Kidney (tissue), 13 donors: ENCODE measurements at regions not wholly inside any gene's neighbourhood (a gene's known extent, or its start where the extent isn't known, plus 50 kb on each side); places are given as distances from the start of the nearest gene placed in this dataset.

Experiments
- DNase-seq, 5 donors: peaks; one replicate each; pipeline ENCODE4 v3.0.0-alpha.2; 2013 to 2020
- FAIRE-seq: peaks from 2 replicates; lab custom pipeline; 2012; peaks lifted over from hg19 to GRCh38; lab: Jason Lieb, UNC
- H3K27ac ChIP-seq, 2 donors: one replicate each; pipeline ENCODE4 v1.7.0; 2013; ENCODE audit warnings: low read depth in 2 of 2, low read length in 2 of 2, inconsistent platforms in 1 of 2
- H3K27me3 ChIP-seq: one replicate; pipeline ENCODE4 v1.7.1; 2013; ENCODE audit warnings: low read length, inconsistent platforms; ENCODE audit not compliant: control insufficient read depth, insufficient read depth
- H3K36me3 ChIP-seq, 3 donors: one replicate each; pipeline versions ENCODE4 v1.7.0 to v1.7.1; 2013; ENCODE audit warnings: low read length in 3 of 3, control low read depth in 1 of 3, inconsistent platforms in 1 of 3; ENCODE audit not compliant: insufficient read depth in 3 of 3, control insufficient read depth in 2 of 3
- H3K4me1 ChIP-seq, 3 donors: one replicate each; pipeline versions ENCODE4 v1.7.0 to v1.7.1; 2013; ENCODE audit warnings: low read length in 3 of 3, inconsistent platforms in 1 of 3, low read depth in 1 of 3; ENCODE audit not compliant: control insufficient read depth in 2 of 3, insufficient read depth in 2 of 3
- H3K4me3 ChIP-seq, 3 donors: one replicate each; pipeline versions ENCODE4 v1.7.0 to v1.8.1; 2013; ENCODE audit warnings: low read length in 3 of 3, control low read depth in 1 of 3, inconsistent platforms in 1 of 3
- H3K9ac ChIP-seq, 3 donors: one replicate each; pipeline versions ENCODE4 v1.7.0 to v1.7.1; 2013; ENCODE audit warnings: low read length in 3 of 3, control low read depth in 1 of 3, inconsistent platforms in 1 of 3
- H3K9me3 ChIP-seq, 3 donors: one replicate each; pipeline versions ENCODE4 v1.7.0 to v1.7.1; 2013; ENCODE audit warnings: low read length in 3 of 3, control low read depth in 1 of 3, inconsistent platforms in 1 of 3; ENCODE audit not compliant: control insufficient read depth in 2 of 3, insufficient read depth in 1 of 3
- intact Hi-C: fragments of 100-400 bp; cut with DNase I; formaldehyde crosslinking; loops from one replicate; pipeline ENCODE4 v1.11.1; 2022
- TF ChIP-seq, protein P1 (sequence below): IDR thresholded peaks from 3 replicates; pipeline ENCODE4 v1.5.1; 2012; ENCODE audit warnings: mild to moderate bottlenecking, moderate library complexity, borderline replicate concordance; ENCODE audit not compliant: insufficient read depth; ENCODE audit errors: extremely low read depth
- donor health status: control.
- donor health status: control.
- donor health status: control.
- donor health status: control.
- donor health status: control.
- donor health status: DM: yes; HTN: yes; CAD: no.
- donor health status: Normal renal cell carcinoma (clear cell type).

DNA sequence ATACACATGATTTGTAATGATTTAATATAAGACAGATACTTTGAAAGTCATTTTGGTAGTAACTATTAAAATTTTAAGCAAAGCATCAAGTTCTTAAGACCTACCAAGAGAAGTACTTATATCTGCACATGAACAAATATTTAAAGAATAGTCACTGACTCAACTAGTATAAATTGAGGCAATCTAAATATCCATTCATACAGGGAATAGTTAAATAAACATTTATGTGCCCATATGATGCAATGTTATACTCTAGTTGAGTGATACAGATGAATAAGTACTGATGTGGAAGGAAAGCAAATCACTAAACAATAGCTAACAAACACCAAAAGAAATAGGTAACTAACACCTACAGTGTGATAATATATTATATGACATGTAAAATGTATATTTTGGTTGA lies 527.7 kb downstream of the EPHA3 start:
- Histone ChIP-seq H3K9ac (no peak overlapping the region), H3K4me1 (no peaks in the 10 kb centered on the region), H3K27ac (no peak overlapping the region), H3K36me3 (no peaks in the 10 kb centered on the region), H3K9me3 (no peaks in the 10 kb centered on the region), H3K4me3 (no peak overlapping the region), H3K27me3 (no peaks in the 10 kb centered on the region)
- FAIRE-seq (no peak), DNase-seq (no peak)
- intact Hi-C loops: no loop called here
- TF ChIP-seq, protein P1, sequence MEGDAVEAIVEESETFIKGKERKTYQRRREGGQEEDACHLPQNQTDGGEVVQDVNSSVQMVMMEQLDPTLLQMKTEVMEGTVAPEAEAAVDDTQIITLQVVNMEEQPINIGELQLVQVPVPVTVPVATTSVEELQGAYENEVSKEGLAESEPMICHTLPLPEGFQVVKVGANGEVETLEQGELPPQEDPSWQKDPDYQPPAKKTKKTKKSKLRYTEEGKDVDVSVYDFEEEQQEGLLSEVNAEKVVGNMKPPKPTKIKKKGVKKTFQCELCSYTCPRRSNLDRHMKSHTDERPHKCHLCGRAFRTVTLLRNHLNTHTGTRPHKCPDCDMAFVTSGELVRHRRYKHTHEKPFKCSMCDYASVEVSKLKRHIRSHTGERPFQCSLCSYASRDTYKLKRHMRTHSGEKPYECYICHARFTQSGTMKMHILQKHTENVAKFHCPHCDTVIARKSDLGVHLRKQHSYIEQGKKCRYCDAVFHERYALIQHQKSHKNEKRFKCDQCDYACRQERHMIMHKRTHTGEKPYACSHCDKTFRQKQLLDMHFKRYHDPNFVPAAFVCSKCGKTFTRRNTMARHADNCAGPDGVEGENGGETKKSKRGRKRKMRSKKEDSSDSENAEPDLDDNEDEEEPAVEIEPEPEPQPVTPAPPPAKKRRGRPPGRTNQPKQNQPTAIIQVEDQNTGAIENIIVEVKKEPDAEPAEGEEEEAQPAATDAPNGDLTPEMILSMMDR: no peak

DNA sequence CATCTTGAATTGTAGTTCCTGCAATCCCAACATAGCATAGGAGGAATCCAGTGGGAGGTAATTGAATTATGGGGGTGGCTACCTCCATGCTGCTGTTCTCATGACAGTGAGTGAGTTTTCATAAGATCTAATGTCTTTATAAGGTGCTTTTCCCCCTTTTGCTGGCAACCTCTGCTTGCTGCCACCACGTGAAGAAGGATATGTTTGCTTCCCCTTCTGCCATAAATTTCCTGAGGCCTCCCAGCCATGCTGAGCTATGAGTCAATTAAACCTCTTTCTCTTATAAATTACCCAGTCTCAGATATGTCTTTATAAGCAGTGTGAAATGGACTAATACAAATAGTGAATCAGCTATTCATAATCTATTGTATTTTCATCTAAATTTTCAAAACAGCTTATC lies 537.3 kb downstream of the EPHA3 start:
- no peak for FAIRE-seq

DNA sequence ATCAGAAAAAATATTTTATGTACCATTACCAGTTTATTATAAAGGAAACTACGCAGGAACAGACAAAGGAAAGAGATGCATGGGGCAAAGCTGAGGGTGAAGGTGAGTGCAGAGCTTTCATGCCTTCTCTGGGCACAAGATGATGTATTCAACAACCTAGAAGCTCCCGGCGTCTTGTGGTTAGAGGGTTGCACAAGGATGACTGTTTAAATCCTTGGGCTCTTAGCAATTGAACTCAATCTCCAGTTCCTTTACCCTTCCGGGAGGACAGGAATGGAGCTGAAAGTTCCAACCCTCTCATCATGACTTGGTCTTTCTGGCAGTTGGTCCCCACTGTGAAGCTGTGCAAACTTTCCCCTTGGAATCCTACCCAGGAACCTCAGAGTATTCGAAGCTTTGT lies 542.0 kb downstream of the EPHA3 start:
- H3K27me3 ChIP-seq: no peaks in the 10 kb centered on the region
- TF ChIP-seq, protein P1: no peak
- H3K9ac ChIP-seq: no peak overlapping the region
- intact Hi-C loops: no loop called here
- no peaks in the 10 kb centered on the region for H3K9me3 ChIP-seq
- H3K4me3 ChIP-seq: no peak overlapping the region
- H3K4me1 ChIP-seq: no peaks in the 10 kb centered on the region
- FAIRE-seq (no peak), DNase-seq (no peak)
- no peak overlapping the region for H3K27ac ChIP-seq
- no peaks in the 10 kb centered on the region for H3K36me3 ChIP-seq

More for the DNA sequence above, 537.3 kb downstream of the EPHA3 start:
- peak in 1 of 5 donors; percentile 7 for DNase-seq
- intact Hi-C loops: no loop called here
- Histone ChIP-seq H3K9me3 (peaks cover 0 to 4% (median 0%) of the 10 kb centered on the region in 3 donors), H3K36me3 (no peaks in the 10 kb centered on the region), H3K9ac (no peak overlapping the region), H3K4me1 (no peaks in the 10 kb centered on the region), H3K27me3 (no peaks in the 10 kb centered on the region), H3K4me3 (no peak overlapping the region), H3K27ac (no peak overlapping the region)
- TF ChIP-seq, protein P1: no peak

DNA sequence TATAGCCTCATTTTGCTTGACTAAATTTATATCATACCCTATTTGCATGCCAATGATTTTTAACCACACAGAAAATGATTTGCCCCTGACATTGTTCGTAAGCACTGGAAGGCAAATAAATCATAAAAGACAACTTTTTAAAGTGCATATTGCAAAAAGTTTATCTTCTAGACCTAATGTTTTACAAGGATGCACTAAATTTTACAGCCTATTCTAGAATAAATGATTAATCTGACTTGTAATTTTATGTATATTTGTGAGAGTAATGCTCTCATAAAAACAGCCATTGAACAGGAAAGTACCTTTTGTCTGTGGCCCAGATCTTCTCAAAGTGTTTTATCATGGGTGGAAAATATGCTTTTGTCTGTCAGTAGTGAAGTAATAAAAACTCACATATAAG lies 546.6 kb downstream of the EPHA3 start:
- H3K9me3 ChIP-seq: peaks cover 0 to 7% (median 0%) of the 10 kb centered on the region in 3 donors
- intact Hi-C loops: no loop called here
- H3K4me3 ChIP-seq: no peak overlapping the region
- H3K36me3 ChIP-seq: no peaks in the 10 kb centered on the region
- TF ChIP-seq, protein P1: no peak
- no peak overlapping the region for H3K27ac ChIP-seq
- no peaks in the 10 kb centered on the region for H3K27me3 ChIP-seq
- no peak for FAIRE-seq
- DNase-seq: no peak
- no peaks in the 10 kb centered on the region for H3K4me1 ChIP-seq
- H3K9ac ChIP-seq: no peak overlapping the region
